ENCODE measurements at regions not wholly inside any gene's neighbourhood (a gene's known extent, or its start where the extent isn't known, plus 50 kb on each side); places are given as distances from the start of the nearest gene placed in this dataset.

DNA sequence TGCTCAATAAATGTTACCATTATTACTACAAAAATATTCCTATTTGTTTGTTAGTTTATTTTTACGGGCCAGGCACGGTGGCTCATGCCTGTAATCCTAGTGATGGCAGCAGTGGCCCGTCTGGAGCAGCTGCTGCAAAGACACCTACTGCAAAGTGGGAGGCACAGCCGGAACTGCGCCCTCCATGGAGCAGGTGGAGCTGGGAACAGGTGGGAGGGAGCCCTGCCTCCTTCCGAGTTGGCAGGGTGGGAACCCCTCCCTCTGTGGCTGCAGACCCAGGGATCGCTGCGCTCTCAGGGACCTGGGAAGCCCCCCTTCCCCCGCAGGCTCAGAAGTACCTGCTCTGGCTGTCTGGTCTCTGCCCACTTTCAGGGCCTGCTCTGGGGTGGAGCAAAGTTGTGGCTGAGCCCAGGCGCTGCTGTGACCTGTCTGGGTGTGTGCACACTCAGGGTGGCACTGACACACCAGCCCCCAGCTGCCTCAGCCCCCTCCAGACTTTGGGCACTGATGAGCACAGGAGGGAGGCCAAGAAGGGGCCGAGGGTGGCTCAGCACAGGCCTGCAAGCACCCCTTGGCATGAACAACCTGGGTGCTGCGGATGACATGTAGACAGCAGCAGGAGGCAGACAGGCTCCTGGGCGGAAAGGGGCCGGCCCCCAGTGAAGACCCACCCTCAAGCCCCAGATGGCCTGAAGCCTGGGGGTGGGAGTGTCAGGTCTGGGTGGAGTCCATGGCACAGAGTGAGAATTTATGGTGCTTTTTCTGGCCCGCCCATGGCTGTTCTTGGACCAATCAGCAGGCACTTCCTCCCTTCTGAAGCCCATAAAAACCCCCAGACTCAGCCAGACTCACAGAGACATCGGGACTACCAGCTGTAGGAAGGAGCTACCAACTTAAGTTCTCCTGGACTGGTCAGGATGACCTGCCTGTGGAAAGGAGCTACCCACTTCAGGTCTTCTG lies 103.7 kb upstream of the CLMP start:
- intact Hi-C loops (cut with DNase I; ENCODE audit: low total_unique reads), result loop anchor here (5.0 kb wide), 1 partner anchor 179 kb away; no protein-coding TSS in a partner anchor
- H3K4me1 ChIP-seq, result peaks cover 0 to 14% (median 13%) of the 10 kb centered on the region in 4 donors
- TF ChIP-seq, protein P1, sequence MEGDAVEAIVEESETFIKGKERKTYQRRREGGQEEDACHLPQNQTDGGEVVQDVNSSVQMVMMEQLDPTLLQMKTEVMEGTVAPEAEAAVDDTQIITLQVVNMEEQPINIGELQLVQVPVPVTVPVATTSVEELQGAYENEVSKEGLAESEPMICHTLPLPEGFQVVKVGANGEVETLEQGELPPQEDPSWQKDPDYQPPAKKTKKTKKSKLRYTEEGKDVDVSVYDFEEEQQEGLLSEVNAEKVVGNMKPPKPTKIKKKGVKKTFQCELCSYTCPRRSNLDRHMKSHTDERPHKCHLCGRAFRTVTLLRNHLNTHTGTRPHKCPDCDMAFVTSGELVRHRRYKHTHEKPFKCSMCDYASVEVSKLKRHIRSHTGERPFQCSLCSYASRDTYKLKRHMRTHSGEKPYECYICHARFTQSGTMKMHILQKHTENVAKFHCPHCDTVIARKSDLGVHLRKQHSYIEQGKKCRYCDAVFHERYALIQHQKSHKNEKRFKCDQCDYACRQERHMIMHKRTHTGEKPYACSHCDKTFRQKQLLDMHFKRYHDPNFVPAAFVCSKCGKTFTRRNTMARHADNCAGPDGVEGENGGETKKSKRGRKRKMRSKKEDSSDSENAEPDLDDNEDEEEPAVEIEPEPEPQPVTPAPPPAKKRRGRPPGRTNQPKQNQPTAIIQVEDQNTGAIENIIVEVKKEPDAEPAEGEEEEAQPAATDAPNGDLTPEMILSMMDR (IDR thresholded peaks at IDR 0.05), result no peak
- DNase-seq, result no peak
- no peak overlapping the region for H3K27ac ChIP-seq
- H3K9me3 ChIP-seq, result no peaks in the 10 kb centered on the region
- peaks cover 0 to 48% of the 10 kb centered on the region in 2 donors for H3K27me3 ChIP-seq
- no peaks in the 10 kb centered on the region for H3K36me3 ChIP-seq
- H3K4me3 ChIP-seq, result no peak overlapping the region

DNA sequence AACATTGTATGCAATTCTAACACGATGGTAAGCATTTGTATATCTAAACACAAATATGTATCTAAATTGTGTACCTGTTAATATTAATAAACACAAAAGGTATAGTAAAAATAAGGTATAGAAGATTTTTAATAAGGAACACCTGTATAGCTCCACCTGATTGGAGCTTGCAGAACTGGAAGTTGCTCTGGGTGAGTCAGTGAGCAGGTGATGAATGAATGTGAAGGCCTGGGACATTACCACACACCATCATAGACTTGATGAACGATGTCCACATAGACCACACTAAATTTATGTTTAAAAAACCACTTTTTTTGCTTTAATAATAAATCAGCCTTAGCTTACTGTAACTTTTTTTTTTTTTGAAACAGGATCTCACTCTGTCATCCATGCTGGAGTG lies 97.6 kb upstream of the CLMP start:
- peaks cover 0 to 10% of the 10 kb centered on the region in 2 donors for H3K27me3 ChIP-seq
- no peak overlapping the region for H3K4me3 ChIP-seq
- no peaks in the 10 kb centered on the region for H3K36me3 ChIP-seq
- intact Hi-C loops (cut with DNase I; ENCODE audit: low total_unique reads), result no loop called here
- no peak overlapping the region for H3K27ac ChIP-seq
- no peak for DNase-seq
- H3K4me1 ChIP-seq, result no peaks in the 10 kb centered on the region
- H3K9me3 ChIP-seq, result no peaks in the 10 kb centered on the region
- TF ChIP-seq, protein P1 (IDR thresholded peaks at IDR 0.05), result no peak

DNA sequence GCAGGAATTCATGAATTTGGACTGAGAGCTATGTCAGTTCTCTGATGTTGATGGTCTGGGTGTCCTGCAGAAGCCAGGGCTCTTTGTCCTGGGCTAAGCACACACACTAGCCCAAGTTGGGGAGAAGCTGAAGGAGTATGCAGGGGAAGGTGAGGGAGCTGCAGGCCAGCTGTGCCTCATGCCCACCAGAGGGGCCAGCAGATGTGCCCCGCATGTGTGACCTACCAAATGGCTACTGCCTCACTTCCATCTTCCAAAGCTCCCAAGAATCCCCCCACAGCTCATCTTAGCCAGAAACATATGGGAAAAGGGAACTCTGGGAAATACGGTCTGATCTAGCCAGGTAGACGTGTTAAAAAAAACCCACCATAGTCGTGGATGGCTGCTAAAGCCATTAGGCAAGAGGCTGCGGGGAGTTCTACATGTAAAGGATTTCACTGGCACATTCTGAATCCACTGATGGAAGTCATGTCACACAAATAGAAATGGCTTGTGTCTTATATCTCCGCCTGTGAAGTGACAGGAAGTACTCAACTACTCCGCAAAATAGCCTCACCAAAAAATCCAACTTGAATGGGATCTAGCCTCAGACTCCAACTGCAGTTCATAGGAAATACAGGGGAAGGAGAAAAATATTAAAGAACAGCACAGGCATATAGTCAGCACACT lies 96.3 kb upstream of the CLMP start:
- intact Hi-C loops (cut with DNase I; ENCODE audit: low total_unique reads), result no loop called here
- TF ChIP-seq, protein P1 (IDR thresholded peaks at IDR 0.05), result no peak
- H3K4me3 ChIP-seq, result no peak overlapping the region
- no peaks in the 10 kb centered on the region for H3K9me3 ChIP-seq
- no peak overlapping the region for H3K27ac ChIP-seq
- peaks cover 0 to 4% of the 10 kb centered on the region in 2 donors for H3K27me3 ChIP-seq
- DNase-seq, result no peak
- H3K4me1 ChIP-seq, result no peaks in the 10 kb centered on the region
- H3K36me3 ChIP-seq, result no peaks in the 10 kb centered on the region

DNA sequence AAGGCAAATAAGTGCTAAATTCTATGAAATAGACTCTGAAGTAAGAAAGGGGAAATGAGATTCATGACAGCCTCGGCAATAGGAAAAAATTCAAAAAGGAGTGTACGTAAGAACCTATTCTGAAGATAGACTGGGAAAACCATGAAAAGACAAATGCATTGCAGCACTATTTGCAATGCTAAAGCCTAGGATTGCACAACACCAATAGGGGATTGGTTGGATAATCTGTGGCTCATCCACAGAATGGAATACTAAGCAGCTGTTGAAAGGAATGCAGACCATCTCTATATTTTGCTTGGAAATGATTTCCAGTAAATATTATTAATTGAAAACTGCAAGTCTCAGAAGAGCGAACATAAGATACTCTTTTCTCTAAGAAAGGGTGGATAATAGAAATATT lies 91.7 kb upstream of the CLMP start:
- Histone ChIP-seq H3K9me3 (no peaks in the 10 kb centered on the region), H3K4me1 (no peaks in the 10 kb centered on the region), H3K27me3 (peaks cover 0 to 3% of the 10 kb centered on the region in 2 donors), H3K4me3 (no peak overlapping the region), H3K36me3 (no peaks in the 10 kb centered on the region), H3K27ac (no peak overlapping the region)
- DNase-seq, result no peak
- intact Hi-C loops (cut with DNase I; ENCODE audit: low total_unique reads), result no loop called here
- TF ChIP-seq, protein P1 (IDR thresholded peaks at IDR 0.05), result no peak

DNA sequence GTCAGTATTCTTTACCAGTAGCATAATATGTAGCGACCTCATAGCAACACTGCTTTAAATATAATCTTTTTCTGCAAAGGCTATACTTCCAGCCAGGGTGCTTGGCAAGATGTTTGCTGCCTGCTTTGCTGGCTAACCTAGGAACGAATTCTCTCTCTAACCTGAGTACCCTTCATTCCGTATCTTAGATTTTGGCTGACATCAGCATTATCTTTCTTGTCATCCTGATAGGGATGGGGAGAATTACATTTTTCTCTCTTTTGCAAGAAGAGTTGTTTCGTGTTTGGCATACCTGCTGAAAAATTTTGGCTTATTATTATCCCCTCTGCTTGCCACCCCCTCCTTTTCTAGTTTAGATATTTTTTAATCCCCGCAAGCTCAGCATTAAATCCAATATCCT lies 91.2 kb upstream of the CLMP start:
- no peaks in the 10 kb centered on the region for H3K36me3 ChIP-seq
- H3K4me3 ChIP-seq, result no peak overlapping the region
- H3K27ac ChIP-seq, result no peak overlapping the region
- peaks cover 0 to 3% of the 10 kb centered on the region in 2 donors for H3K27me3 ChIP-seq
- intact Hi-C loops (cut with DNase I; ENCODE audit: low total_unique reads), result no loop called here
- TF ChIP-seq, protein P1 (IDR thresholded peaks at IDR 0.05), result no peak
- no peaks in the 10 kb centered on the region for H3K9me3 ChIP-seq
- no peak for DNase-seq
- H3K4me1 ChIP-seq, result no peaks in the 10 kb centered on the region
